PFSK-1 (cell line): ENCODE measurements at regions not wholly inside any gene's neighbourhood (a gene's known extent, or its start where the extent isn't known, plus 50 kb on each side); places are given as distances from the start of the nearest gene placed in this dataset.

Experiments
- FOXP2 ChIP-seq: optimal IDR thresholded peaks from 2 replicates; pipeline ENCODE3; 2011; ENCODE audit warnings: borderline replicate concordance, control low read depth, inconsistent platforms; ENCODE audit not compliant: insufficient read depth; ENCODE audit errors: extremely low read length, extremely low read depth
- POLR2AphosphoS5 ChIP-seq: IDR thresholded peaks from 2 replicates; pipeline ENCODE4 v1.6.1; 2012; ENCODE audit warnings: low read depth, mild to moderate bottlenecking, control low read depth, low read length, moderate library complexity
- SIN3A ChIP-seq: IDR thresholded peaks from 2 replicates; pipeline ENCODE4 v1.6.1; 2012; ENCODE audit warnings: mild to moderate bottlenecking, low read length, moderate library complexity, borderline replicate concordance; ENCODE audit not compliant: insufficient read depth
- TAF1 ChIP-seq: IDR thresholded peaks from 2 replicates; pipeline ENCODE4 v1.6.1; 2012; ENCODE audit warnings: low read length, control low read depth, borderline replicate concordance; ENCODE audit not compliant: insufficient read depth
- TF ChIP-seq, protein P1 (sequence below), 2 experiments: IDR thresholded peaks; 2 replicates each; pipeline versions ENCODE4 v1.6.1 to v1.8.0; 2011 to 2012; ENCODE audit warnings: low read depth in 2 of 2, low read length in 2 of 2, control low read depth in 1 of 2, inconsistent platforms in 1 of 2, mild to moderate bottlenecking in 1 of 2, moderate library complexity in 1 of 2; ENCODE audit not compliant: insufficient read depth in 1 of 2

DNA sequence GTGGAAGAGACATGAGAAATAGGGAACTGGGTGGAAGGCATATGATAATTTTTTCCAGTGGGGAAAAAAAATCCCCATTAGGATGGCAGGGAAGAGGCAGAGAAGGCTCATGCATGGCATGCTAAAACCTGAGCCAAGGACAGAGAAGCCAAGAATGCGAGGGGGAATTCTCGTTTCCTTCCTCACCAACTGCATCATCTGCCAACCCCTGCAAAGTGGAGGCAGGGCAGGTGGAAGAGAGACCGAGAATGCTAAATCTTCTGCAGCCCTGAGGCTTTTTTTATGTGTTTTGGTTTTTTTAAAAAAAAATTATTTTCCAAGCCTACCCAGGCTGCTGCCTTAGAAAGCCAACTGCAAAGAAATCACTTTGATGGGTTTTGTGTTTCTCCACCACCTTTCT lies 54.3 kb upstream of the CCDC174 start:
- TF ChIP-seq SIN3A (no peak), TAF1 (no peak), POLR2AphosphoS5 (no peak), FOXP2 (no peak)
- TF ChIP-seq, protein P1, sequence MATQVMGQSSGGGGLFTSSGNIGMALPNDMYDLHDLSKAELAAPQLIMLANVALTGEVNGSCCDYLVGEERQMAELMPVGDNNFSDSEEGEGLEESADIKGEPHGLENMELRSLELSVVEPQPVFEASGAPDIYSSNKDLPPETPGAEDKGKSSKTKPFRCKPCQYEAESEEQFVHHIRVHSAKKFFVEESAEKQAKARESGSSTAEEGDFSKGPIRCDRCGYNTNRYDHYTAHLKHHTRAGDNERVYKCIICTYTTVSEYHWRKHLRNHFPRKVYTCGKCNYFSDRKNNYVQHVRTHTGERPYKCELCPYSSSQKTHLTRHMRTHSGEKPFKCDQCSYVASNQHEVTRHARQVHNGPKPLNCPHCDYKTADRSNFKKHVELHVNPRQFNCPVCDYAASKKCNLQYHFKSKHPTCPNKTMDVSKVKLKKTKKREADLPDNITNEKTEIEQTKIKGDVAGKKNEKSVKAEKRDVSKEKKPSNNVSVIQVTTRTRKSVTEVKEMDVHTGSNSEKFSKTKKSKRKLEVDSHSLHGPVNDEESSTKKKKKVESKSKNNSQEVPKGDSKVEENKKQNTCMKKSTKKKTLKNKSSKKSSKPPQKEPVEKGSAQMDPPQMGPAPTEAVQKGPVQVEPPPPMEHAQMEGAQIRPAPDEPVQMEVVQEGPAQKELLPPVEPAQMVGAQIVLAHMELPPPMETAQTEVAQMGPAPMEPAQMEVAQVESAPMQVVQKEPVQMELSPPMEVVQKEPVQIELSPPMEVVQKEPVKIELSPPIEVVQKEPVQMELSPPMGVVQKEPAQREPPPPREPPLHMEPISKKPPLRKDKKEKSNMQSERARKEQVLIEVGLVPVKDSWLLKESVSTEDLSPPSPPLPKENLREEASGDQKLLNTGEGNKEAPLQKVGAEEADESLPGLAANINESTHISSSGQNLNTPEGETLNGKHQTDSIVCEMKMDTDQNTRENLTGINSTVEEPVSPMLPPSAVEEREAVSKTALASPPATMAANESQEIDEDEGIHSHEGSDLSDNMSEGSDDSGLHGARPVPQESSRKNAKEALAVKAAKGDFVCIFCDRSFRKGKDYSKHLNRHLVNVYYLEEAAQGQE (IDR thresholded peaks at IDR 0.05; ENCODE audit: insufficient read depth in 1 of 2, low read depth in 2 of 2, low read length in 2 of 2), result no peak

DNA sequence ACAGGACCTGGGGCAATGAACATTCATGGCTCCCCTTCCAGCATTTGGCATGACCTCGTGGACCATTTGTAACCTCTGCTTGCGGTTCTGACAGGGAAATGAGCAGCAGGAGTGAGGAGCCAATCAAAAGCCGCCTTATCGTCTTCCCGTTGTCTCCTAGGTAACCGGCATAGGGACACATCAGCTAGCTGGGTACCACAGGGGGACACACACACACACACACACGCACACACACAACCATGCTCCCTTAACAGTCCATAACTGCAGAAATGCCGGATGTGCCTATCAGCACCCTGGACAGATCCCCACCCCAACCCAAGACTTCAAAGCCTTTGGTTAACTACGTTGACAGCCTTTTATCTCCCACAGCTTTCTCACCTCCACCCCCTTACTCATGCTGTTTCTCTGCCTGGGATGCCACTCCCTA lies 53.4 kb upstream of the CCDC174 start:
- TF ChIP-seq POLR2AphosphoS5, result no peak
- no peak for TF ChIP-seq FOXP2
- TF ChIP-seq SIN3A, result no peak
- no peak for TF ChIP-seq TAF1
- TF ChIP-seq, protein P1 (IDR thresholded peaks at IDR 0.05; ENCODE audit: insufficient read depth in 1 of 2, low read depth in 2 of 2, low read length in 2 of 2), result peak; percentile 92 to 99

DNA sequence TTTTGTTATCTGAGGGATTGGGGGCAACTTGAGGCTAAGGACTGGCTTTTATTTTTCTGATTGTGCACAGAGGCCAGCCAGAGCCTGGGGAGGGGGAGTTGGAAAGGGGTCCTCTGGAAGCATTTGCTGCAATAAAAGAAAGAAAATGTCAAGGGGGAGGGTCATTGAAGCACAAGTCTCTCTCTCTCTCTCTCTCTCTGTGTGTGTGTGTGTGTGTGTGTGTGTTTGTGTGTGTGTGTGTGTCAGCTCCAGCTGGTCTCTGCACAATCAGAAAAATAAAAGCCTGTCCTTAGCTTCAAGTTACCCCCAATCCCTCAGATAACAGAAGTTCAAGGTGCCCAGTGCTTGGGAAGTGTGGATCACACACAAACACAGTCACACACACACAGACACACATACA lies 52.1 kb upstream of the CCDC174 start:
- no peak for TF ChIP-seq SIN3A
- no peak for TF ChIP-seq POLR2AphosphoS5
- no peak for TF ChIP-seq TAF1
- no peak for TF ChIP-seq FOXP2
- TF ChIP-seq, protein P1 (IDR thresholded peaks at IDR 0.05; ENCODE audit: insufficient read depth in 1 of 2, low read depth in 2 of 2, low read length in 2 of 2), result no peak

DNA sequence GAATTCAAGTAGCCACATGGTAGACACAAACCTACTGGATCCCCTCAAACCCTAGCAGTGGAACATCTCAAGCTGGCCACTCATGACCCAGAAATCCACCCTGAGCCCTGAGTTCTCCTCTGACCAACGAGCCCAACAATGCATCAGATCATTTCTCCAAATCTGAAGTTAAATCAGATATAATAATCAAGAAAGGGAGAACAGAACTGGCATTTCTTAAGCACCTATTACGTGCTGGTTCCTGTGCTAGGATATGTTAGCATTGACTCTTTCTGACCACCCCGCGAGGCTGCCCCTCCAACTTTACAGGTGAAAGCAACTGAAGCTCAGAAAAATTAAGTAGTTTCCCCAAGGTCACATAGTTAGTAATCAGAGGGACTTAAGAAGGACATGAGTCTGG lies 51.5 kb upstream of the CCDC174 start:
- TF ChIP-seq POLR2AphosphoS5 (no peak), TAF1 (no peak), FOXP2 (no peak), SIN3A (no peak)
- TF ChIP-seq, protein P1 (IDR thresholded peaks at IDR 0.05; ENCODE audit: insufficient read depth in 1 of 2, low read depth in 2 of 2, low read length in 2 of 2), result no peak

DNA sequence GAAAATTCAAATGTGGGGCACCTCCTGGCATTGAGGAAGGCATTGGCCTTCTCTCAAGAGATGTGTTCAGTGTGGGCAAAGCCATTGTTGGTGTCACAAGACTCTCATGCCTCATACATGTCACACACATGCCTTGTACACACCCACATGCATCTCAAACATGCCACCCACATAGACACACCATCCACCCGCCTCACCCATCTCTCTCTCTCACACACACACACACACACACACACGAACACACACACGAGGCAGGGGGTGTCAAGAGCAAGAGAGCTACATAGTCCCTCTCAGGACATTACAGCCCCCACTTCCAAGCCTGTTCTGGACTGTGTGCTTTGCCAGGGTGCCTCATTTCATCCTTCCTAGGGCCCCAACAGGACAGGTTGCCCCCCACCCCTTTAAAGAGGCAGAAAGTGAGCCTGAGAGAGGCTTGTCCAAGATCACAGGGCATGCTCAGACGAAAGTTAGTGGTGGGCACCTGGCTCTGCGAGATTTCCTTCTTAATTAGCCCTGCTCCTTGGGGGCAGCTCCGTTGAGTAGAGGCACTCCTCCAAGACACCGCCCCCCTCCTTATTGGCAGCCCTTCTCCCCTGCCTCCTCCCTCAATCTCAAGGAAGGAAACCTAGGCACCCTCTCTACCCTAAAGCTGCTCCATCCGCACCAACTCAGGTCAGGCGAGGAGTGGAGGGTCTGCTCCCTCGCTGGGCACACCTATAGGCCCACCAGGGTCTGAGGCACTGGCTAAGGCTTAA lies 50.5 kb upstream of the CCDC174 start:
- TF ChIP-seq TAF1, result no peak
- no peak for TF ChIP-seq POLR2AphosphoS5
- no peak for TF ChIP-seq FOXP2
- TF ChIP-seq SIN3A, result no peak
- TF ChIP-seq, protein P1 (IDR thresholded peaks at IDR 0.05; ENCODE audit: insufficient read depth in 1 of 2, low read depth in 2 of 2, low read length in 2 of 2), result no peak
